Neural progenitor cell (in vitro differentiated cells): ENCODE measurements at regions not wholly inside any gene's neighbourhood (a gene's known extent, or its start where the extent isn't known, plus 50 kb on each side); places are given as distances from the start of the nearest gene placed in this dataset.

ENCODE experiments used
- CTCF ChIP-seq: fragments of 200-600 bp; sonication (generic); IDR thresholded peaks from 2 replicates; pipeline ENCODE4 v1.5.1; 2017; ENCODE audit warnings: antibody characterized with exemption, mild to moderate bottlenecking
- EZH2 ChIP-seq: fragments of 200-600 bp; sonication (generic); IDR thresholded peaks from 2 replicates; pipeline ENCODE4 v1.6.1; 2017; ENCODE audit warnings: antibody characterized with exemption, mild to moderate bottlenecking, moderate library complexity
- EZH2phosphoT487 ChIP-seq: fragments of 200-600 bp; sonication (generic); IDR thresholded peaks from 2 replicates; pipeline ENCODE4 v1.6.1; 2017; ENCODE audit warnings: antibody characterized with exemption

GRCh38 chr4:26048950-26049349, 134.9 kb downstream of the SMIM20 start:
- no peak for TF ChIP-seq CTCF
- TF ChIP-seq EZH2, result no peak
- TF ChIP-seq EZH2phosphoT487, result no peak
